ENCODE measurements at regions not wholly inside any gene's neighbourhood (a gene's known extent, or its start where the extent isn't known, plus 50 kb on each side); places are given as distances from the start of the nearest gene placed in this dataset.

DNA sequence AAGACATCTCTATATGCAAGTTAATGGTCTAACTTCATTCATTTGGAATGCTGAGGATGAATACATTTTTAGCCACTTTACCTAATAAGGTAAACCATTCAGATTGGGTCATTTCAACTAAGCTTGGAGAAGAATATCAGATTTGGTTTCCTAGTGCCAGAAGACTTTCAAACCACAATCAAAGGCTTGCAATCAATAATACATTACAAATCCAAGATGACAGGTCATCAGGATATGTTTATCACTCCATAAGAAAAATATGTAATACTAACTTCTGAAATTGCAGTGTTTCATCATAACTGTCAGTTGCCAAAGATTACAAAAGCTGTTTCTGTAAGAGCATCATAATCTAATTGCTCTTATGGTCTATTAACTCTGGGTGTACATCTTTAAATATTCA lies 654.0 kb downstream of the COL12A1 start:
- TF ChIP-seq, protein P1, sequence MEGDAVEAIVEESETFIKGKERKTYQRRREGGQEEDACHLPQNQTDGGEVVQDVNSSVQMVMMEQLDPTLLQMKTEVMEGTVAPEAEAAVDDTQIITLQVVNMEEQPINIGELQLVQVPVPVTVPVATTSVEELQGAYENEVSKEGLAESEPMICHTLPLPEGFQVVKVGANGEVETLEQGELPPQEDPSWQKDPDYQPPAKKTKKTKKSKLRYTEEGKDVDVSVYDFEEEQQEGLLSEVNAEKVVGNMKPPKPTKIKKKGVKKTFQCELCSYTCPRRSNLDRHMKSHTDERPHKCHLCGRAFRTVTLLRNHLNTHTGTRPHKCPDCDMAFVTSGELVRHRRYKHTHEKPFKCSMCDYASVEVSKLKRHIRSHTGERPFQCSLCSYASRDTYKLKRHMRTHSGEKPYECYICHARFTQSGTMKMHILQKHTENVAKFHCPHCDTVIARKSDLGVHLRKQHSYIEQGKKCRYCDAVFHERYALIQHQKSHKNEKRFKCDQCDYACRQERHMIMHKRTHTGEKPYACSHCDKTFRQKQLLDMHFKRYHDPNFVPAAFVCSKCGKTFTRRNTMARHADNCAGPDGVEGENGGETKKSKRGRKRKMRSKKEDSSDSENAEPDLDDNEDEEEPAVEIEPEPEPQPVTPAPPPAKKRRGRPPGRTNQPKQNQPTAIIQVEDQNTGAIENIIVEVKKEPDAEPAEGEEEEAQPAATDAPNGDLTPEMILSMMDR (IDR thresholded peaks at IDR 0.05; ENCODE audit: low read length): no peak
- TF ChIP-seq EZH2 (IDR thresholded peaks at IDR 0.05; ENCODE audit: borderline replicate concordance, low read length): no peak
